CD4-positive, alpha-beta memory T cell (primary cell): ENCODE measurements at regions not wholly inside any gene's neighbourhood (a gene's known extent, or its start where the extent isn't known, plus 50 kb on each side); places are given as distances from the start of the nearest gene placed in this dataset.

Experiments
- CTCF ChIA-PET: fragments of 350-600 bp; sonication (Branson Sonifier 250); formaldehyde crosslinking; loops from one replicate; lab custom pipeline; 2021; ENCODE audit warnings: inconsistent platforms; ENCODE audit not compliant: partially characterized antibody; lab: Charles Lee
- POLR2A ChIA-PET: fragments of 350-600 bp; sonication (Branson Sonifier 250); formaldehyde crosslinking; loops from one replicate; lab custom pipeline; 2021; ENCODE audit not compliant: partially characterized antibody; lab: Charles Lee
- DNase-seq, 5 donors: peaks; one replicate each; pipeline versions ENCODE4 v3.0.0 to v3.0.0-alpha.2; 2020 to 2022; ENCODE audit warnings: mixed read lengths in 1 of 5
- H3K27ac ChIP-seq: one replicate; pipeline ENCODE4 v1.7.0; 2013; ENCODE audit warnings: low read depth, low read length
- H3K27me3 ChIP-seq: 2 replicates; pipeline ENCODE4 v1.7.0; 2013; ENCODE audit warnings: mild to moderate bottlenecking, low read length, moderate library complexity; ENCODE audit not compliant: insufficient read depth
- H3K36me3 ChIP-seq: 2 replicates; pipeline ENCODE4 v1.7.0; 2013; ENCODE audit warnings: mild to moderate bottlenecking, low read length, moderate library complexity; ENCODE audit not compliant: insufficient read depth
- H3K4me1 ChIP-seq: 2 replicates; pipeline ENCODE4 v1.7.0; 2013; ENCODE audit warnings: mild to moderate bottlenecking, low read length, moderate library complexity; ENCODE audit not compliant: insufficient read depth
- H3K4me3 ChIP-seq, 2 donors: one replicate each; pipeline ENCODE4 v1.7.0; 2013; ENCODE audit warnings: low read length in 2 of 2, mild to moderate bottlenecking in 1 of 2
- H3K9me3 ChIP-seq, 2 donors: one replicate each; pipeline ENCODE4 v1.7.0; 2013; ENCODE audit warnings: low read length in 2 of 2, control low read depth in 1 of 2; ENCODE audit not compliant: control insufficient read depth in 1 of 2
- H3K27ac Mint-ChIP-seq, 7 donors: one replicate each; pipeline ENCODE4 v1.8.0; 2020 to 2021; ENCODE audit warnings: mixed read lengths in 7 of 7, mild to moderate bottlenecking in 6 of 7, inconsistent platforms in 3 of 7, moderate library complexity in 3 of 7
- H3K27me3 Mint-ChIP-seq, 2 donors: one replicate each; pipeline ENCODE4 v1.8.0; 2020 to 2021; ENCODE audit warnings: mixed read lengths in 2 of 2
- H3K36me3 Mint-ChIP-seq, 2 donors: one replicate each; pipeline ENCODE4 v1.8.0; 2020 to 2021; ENCODE audit warnings: mixed read lengths in 2 of 2, inconsistent platforms in 1 of 2, mild to moderate bottlenecking in 1 of 2
- H3K4me1 Mint-ChIP-seq, 4 donors: one replicate each; pipeline ENCODE4 v1.8.0; 2020 to 2021; ENCODE audit warnings: mixed read lengths in 4 of 4, mild to moderate bottlenecking in 1 of 4
- H3K4me3 Mint-ChIP-seq, 8 donors: one replicate each; pipeline ENCODE4 v1.8.0; 2020 to 2021; ENCODE audit warnings: mixed read lengths in 8 of 8, mild to moderate bottlenecking in 7 of 8, moderate library complexity in 6 of 8, inconsistent platforms in 3 of 8
- H3K9me3 Mint-ChIP-seq, 8 donors: one replicate each; pipeline ENCODE4 v1.8.0; 2020 to 2021; ENCODE audit warnings: mixed read lengths in 8 of 8, mild to moderate bottlenecking in 5 of 8, inconsistent platforms in 3 of 8, moderate library complexity in 1 of 8
- intact Hi-C: fragments of 100-400 bp; cut with micrococcal nuclease; formaldehyde crosslinking; loops from one replicate; pipeline ENCODE4 v1.15.1; 2023

- POLR2A ChIA-PET: no interaction called here
- Mint-ChIP-seq H3K4me3 (no peak overlapping the region), H3K27me3 (no peaks in the 10 kb centered on the region), H3K4me1 (no peaks in the 10 kb centered on the region), H3K9me3 (peaks cover 0 to 17% (median 6%) of the 10 kb centered on the region in 8 donors), H3K27ac (no peak overlapping the region), H3K36me3 (no peaks in the 10 kb centered on the region)
- DNase-seq: no peak
- Histone ChIP-seq H3K36me3 (no peaks in the 10 kb centered on the region), H3K4me1 (no peaks in the 10 kb centered on the region), H3K27me3 (no peaks in the 10 kb centered on the region), H3K27ac (no peak overlapping the region), H3K4me3 (no peak overlapping the region), H3K9me3 (no peaks in the 10 kb centered on the region)
- intact Hi-C loops: no loop called here
- CTCF ChIA-PET: no interaction called here
Observed at GRCh38 chr4:179399054-179399782, 1957.0 kb upstream of the AGA start.

DNA sequence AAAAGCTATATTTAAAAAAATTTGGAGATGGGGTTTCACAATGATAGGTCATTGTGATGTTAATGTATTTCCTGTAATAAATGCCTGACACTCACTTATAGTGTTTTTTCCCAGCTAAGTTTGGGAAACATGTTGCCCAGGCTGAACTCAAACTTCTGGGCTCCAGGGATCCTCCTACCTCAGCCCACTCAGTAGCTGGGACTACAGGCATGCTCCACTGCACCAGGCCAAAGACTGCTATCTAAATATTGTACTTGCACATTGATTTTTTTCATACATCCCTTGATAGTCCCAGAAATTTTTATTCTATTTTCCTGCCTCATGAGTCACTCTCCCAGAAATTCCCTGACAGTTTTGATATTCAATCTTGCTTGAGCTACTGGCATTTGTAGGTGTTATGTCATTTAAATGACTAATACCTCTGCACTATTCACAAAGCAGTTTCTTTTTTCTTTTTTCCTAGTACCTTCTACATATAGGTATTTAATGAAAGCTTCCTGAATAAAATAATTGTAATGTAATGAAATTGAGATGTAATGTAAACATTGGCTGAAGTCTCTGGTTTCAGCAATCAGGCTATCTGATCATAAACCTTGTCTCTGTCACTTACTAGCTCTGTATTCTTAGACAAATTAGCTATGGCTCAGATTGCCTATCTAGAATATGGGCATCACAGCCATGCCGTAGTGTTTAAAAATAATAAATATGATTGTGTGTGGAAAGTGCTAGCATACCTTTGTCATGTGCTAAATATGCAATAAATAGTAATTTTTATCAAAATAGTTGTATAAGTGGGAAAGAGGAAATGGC is 1973.0 kb upstream of the AGA start:
- no peak overlapping the region for H3K27ac Mint-ChIP-seq
- H3K9me3 Mint-ChIP-seq: peaks cover 0 to 6% (median 0%) of the 10 kb centered on the region in 8 donors
- no peaks in the 10 kb centered on the region for H3K4me1 ChIP-seq
- CTCF ChIA-PET: interaction anchor here (1.4 kb wide), 1 partner anchor 20 kb away, joined by 3 read pairs; no protein-coding TSS in a partner anchor
- no peaks in the 10 kb centered on the region for H3K36me3 Mint-ChIP-seq
- no peak for DNase-seq
- H3K27me3 ChIP-seq: no peaks in the 10 kb centered on the region
- no peaks in the 10 kb centered on the region for H3K27me3 Mint-ChIP-seq
- H3K9me3 ChIP-seq: no peaks in the 10 kb centered on the region
- no peak overlapping the region for H3K4me3 Mint-ChIP-seq
- H3K4me1 Mint-ChIP-seq: no peaks in the 10 kb centered on the region
- H3K4me3 ChIP-seq: no peak overlapping the region
- intact Hi-C loops: no loop called here
- H3K27ac ChIP-seq: no peak overlapping the region
- no peaks in the 10 kb centered on the region for H3K36me3 ChIP-seq
- POLR2A ChIA-PET: no interaction called here

- no peaks in the 10 kb centered on the region for H3K4me1 Mint-ChIP-seq
- Histone ChIP-seq H3K4me3 (no peak overlapping the region), H3K27me3 (no peaks in the 10 kb centered on the region), H3K36me3 (no peaks in the 10 kb centered on the region), H3K27ac (no peak overlapping the region), H3K4me1 (no peaks in the 10 kb centered on the region), H3K9me3 (no peaks in the 10 kb centered on the region)
- H3K9me3 Mint-ChIP-seq: peaks cover 0 to 6% (median 0%) of the 10 kb centered on the region in 8 donors
- CTCF ChIA-PET: interaction anchor here (1.4 kb wide), 1 partner anchor 20 kb away, joined by 3 read pairs; no protein-coding TSS in a partner anchor
- H3K27me3 Mint-ChIP-seq: no peaks in the 10 kb centered on the region
- H3K27ac Mint-ChIP-seq: no peak overlapping the region
- no peak for DNase-seq
- intact Hi-C loops: no loop called here
- H3K4me3 Mint-ChIP-seq: no peak overlapping the region
- no peaks in the 10 kb centered on the region for H3K36me3 Mint-ChIP-seq
- POLR2A ChIA-PET: no interaction called here
Observed at GRCh38 chr4:179415847-179416223, 1973.6 kb upstream of the AGA start.

DNA sequence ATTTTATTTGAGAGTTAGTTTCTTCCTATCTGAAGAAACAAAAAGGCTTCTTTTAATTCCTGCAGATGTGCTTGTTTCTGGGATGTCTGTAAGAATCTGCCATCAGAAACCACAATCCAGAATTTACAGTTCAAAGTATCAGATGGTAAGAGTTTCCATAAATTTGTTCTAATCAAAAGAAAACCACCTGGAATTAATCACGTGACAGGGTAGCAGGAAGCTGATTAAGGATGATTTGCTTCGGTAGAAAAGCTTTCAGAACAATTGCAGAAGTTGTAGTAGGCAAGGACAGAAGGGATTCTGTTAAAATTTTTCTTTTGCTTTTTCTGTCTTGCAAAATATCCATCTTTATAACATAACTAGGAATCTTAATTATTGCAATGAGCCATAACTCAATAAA is 1975.1 kb upstream of the AGA start:
- H3K4me3 ChIP-seq: no peak overlapping the region
- no peaks in the 10 kb centered on the region for H3K36me3 ChIP-seq
- Mint-ChIP-seq H3K36me3 (no peaks in the 10 kb centered on the region), H3K9me3 (peaks cover 0 to 6% (median 1%) of the 10 kb centered on the region in 8 donors), H3K4me1 (no peaks in the 10 kb centered on the region), H3K27ac (no peak overlapping the region), H3K4me3 (no peak overlapping the region), H3K27me3 (no peaks in the 10 kb centered on the region)
- no peak overlapping the region for H3K27ac ChIP-seq
- H3K27me3 ChIP-seq: no peaks in the 10 kb centered on the region
- ChIA-PET CTCF (no interaction called here), POLR2A (no interaction called here)
- intact Hi-C loops: no loop called here
- H3K4me1 ChIP-seq: no peaks in the 10 kb centered on the region
- no peaks in the 10 kb centered on the region for H3K9me3 ChIP-seq
- no peak for DNase-seq

GRCh38 chr4:179437962-179438361 is 1995.7 kb upstream of the AGA start:
- no peaks in the 10 kb centered on the region for H3K36me3 ChIP-seq
- no peak overlapping the region for H3K27ac ChIP-seq
- Mint-ChIP-seq H3K27ac (no peak overlapping the region), H3K9me3 (peaks cover 0 to 9% (median 4%) of the 10 kb centered on the region in 8 donors), H3K4me3 (no peak overlapping the region), H3K4me1 (no peaks in the 10 kb centered on the region), H3K36me3 (no peaks in the 10 kb centered on the region), H3K27me3 (no peaks in the 10 kb centered on the region)
- intact Hi-C loops: no loop called here
- no peaks in the 10 kb centered on the region for H3K9me3 ChIP-seq
- no peaks in the 10 kb centered on the region for H3K4me1 ChIP-seq
- DNase-seq: no peak
- H3K4me3 ChIP-seq: no peak overlapping the region
- CTCF ChIA-PET: no interaction called here
- H3K27me3 ChIP-seq: no peaks in the 10 kb centered on the region
- POLR2A ChIA-PET: no interaction called here

DNA sequence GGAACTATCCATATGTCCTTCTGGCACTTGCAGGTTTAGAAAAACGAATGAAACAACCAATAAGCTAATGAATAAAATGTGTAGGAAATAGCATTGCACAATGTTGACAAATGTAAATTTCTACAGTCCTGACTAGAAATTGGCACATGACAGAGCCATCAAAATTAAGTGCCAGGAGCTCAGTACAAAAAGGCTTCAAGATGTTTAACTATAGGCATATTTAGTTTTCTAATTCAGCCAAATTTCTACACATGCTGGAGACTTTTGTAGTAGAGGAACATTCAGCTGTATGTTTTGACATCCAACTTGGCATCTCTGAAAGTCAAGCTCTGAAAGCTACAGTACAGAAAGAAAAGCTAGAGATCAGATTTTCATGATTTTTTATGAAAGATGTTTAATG is 1999.4 kb upstream of the AGA start:
- CTCF ChIA-PET: no interaction called here
- Mint-ChIP-seq H3K27me3 (no peaks in the 10 kb centered on the region), H3K36me3 (no peaks in the 10 kb centered on the region), H3K4me3 (no peak overlapping the region), H3K9me3 (peaks cover 0 to 8% (median 4%) of the 10 kb centered on the region in 8 donors), H3K4me1 (no peaks in the 10 kb centered on the region), H3K27ac (no peak overlapping the region)
- intact Hi-C loops: no loop called here
- H3K36me3 ChIP-seq: no peaks in the 10 kb centered on the region
- no peaks in the 10 kb centered on the region for H3K27me3 ChIP-seq
- no peak overlapping the region for H3K27ac ChIP-seq
- H3K9me3 ChIP-seq: no peaks in the 10 kb centered on the region
- no peak overlapping the region for H3K4me3 ChIP-seq
- DNase-seq: no peak
- POLR2A ChIA-PET: no interaction called here
- no peaks in the 10 kb centered on the region for H3K4me1 ChIP-seq

- no peak for DNase-seq
- Histone ChIP-seq H3K4me3 (no peak overlapping the region), H3K27me3 (no peaks in the 10 kb centered on the region), H3K36me3 (no peaks in the 10 kb centered on the region), H3K27ac (no peak overlapping the region), H3K4me1 (no peaks in the 10 kb centered on the region), H3K9me3 (no peaks in the 10 kb centered on the region)
- ChIA-PET POLR2A (interaction anchor here (0.6 kb wide), 1 partner anchor 356 kb away, joined by 3 read pairs; no protein-coding TSS in a partner anchor), CTCF (no interaction called here)
- Mint-ChIP-seq H3K9me3 (peaks cover 0 to 14% (median 4%) of the 10 kb centered on the region in 8 donors), H3K27me3 (no peaks in the 10 kb centered on the region), H3K27ac (no peak overlapping the region), H3K4me3 (no peak overlapping the region), H3K36me3 (no peaks in the 10 kb centered on the region), H3K4me1 (no peaks in the 10 kb centered on the region)
- intact Hi-C loops: no loop called here
Observed at GRCh38 chr4:179447308-179447707, 2005.1 kb upstream of the AGA start.
